ENCODE measurements at regions not wholly inside any gene's neighbourhood (a gene's known extent, or its start where the extent isn't known, plus 50 kb on each side); places are given as distances from the start of the nearest gene placed in this dataset.

GRCh38 chr20:24808616-24809015, 140.5 kb upstream of the CST7 start:
- no peak for TF ChIP-seq POLR2A (IDR thresholded peaks at IDR 0.05; ENCODE audit: low read depth, low read length)
- TF ChIP-seq, protein P1, sequence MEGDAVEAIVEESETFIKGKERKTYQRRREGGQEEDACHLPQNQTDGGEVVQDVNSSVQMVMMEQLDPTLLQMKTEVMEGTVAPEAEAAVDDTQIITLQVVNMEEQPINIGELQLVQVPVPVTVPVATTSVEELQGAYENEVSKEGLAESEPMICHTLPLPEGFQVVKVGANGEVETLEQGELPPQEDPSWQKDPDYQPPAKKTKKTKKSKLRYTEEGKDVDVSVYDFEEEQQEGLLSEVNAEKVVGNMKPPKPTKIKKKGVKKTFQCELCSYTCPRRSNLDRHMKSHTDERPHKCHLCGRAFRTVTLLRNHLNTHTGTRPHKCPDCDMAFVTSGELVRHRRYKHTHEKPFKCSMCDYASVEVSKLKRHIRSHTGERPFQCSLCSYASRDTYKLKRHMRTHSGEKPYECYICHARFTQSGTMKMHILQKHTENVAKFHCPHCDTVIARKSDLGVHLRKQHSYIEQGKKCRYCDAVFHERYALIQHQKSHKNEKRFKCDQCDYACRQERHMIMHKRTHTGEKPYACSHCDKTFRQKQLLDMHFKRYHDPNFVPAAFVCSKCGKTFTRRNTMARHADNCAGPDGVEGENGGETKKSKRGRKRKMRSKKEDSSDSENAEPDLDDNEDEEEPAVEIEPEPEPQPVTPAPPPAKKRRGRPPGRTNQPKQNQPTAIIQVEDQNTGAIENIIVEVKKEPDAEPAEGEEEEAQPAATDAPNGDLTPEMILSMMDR (conservative IDR thresholded peaks at IDR 0.05; ENCODE audit: low read depth, low read length) = no peak
- TF ChIP-seq BHLHE40 (IDR thresholded peaks at IDR 0.05; ENCODE audit: low read depth, low read length) = no peak
- no peak for TF ChIP-seq RFX5 (IDR thresholded peaks at IDR 0.05; ENCODE audit: low read depth, low read length)
- no peak for TF ChIP-seq CEBPB (IDR thresholded peaks at IDR 0.05; ENCODE audit: low read depth, low read length)
- no peak for TF ChIP-seq FOS (IDR thresholded peaks at IDR 0.05; ENCODE audit: low read depth, low read length)
